HG02610 (cell line): ENCODE measurements at regions not wholly inside any gene's neighbourhood (a gene's known extent, or its start where the extent isn't known, plus 50 kb on each side); places are given as distances from the start of the nearest gene placed in this dataset.

Experiments
- ATAC-seq: cut with Tn5 transposase; IDR thresholded peaks from one replicate; pipeline ENCODE4 v1.9.1; 2021; ENCODE audit warnings: mild to moderate bottlenecking, moderate library complexity; ENCODE audit not compliant: unreplicated experiment

GRCh38 chr11:130817330-130817944, 98.8 kb downstream of the SNX19 start:
- no peak for ATAC-seq

GRCh38 chr11:130819625-130820024, 96.7 kb downstream of the SNX19 start:
- no peak for ATAC-seq
